ENCODE measurements at regions not wholly inside any gene's neighbourhood (a gene's known extent, or its start where the extent isn't known, plus 50 kb on each side); places are given as distances from the start of the nearest gene placed in this dataset.

DNA sequence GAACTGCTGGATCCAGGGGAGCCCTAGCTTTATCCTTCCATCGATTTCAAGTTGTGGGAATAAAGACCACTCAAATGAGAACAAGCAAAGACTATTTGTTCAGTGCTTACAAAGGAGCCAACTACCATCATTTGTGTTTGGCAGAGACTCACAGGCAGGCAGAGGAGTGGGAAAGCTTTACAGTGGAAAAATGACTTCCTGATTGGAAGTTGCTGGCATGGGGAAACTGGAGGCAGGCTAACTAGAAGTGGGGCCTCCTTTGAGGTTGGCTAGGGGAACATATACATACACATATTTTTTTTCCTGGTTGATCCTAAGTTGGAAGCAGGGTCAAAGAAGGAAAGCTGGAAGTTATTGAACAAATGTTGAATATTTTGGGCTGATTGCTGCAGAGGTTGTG is 121.7 kb downstream of the ACTBL2 start:
- no peak for TF ChIP-seq CTCF (IDR thresholded peaks at IDR 0.05; ENCODE audit: low read length)
- TF ChIP-seq EZH2 (optimal IDR thresholded peaks at IDR 0.05; ENCODE audit: low read depth, low read length) = no peak
- TF ChIP-seq EZH2phosphoT487 (IDR thresholded peaks at IDR 0.05; ENCODE audit: low read length) = no peak

Data from MM.1S (cell line).